GM19043 (cell line): ENCODE measurements at regions not wholly inside any gene's neighbourhood (a gene's known extent, or its start where the extent isn't known, plus 50 kb on each side); places are given as distances from the start of the nearest gene placed in this dataset.
A peak's percentile ranks its signal among the peaks of the same experiment; 100 is the strongest.

Source experiments
- ATAC-seq: cut with Tn5 transposase; IDR thresholded peaks from one replicate; pipeline ENCODE4 v1.9.1; 2021; ENCODE audit warnings: low read depth; ENCODE audit not compliant: unreplicated experiment

DNA sequence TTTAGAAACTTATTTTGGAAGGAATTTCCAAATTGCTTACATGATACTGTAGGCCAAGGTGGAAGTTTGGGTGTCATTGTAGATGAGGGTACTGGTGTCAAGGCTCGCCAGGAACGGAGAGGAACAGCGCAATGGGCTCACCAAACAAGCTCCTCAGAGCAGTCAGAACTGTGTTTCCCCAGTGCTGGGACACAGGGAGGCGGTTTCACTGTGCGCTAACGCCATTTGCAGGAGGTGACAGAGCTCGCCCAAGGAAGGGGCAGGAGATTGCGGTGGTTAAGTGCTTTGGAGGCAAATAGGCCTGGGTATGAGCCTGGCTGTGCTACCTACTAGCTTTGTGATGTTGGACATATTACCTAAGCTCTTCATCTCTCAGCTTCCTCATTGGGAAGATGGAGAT is 57.3 kb downstream of the HHEX start:
- ATAC-seq: no peak

DNA sequence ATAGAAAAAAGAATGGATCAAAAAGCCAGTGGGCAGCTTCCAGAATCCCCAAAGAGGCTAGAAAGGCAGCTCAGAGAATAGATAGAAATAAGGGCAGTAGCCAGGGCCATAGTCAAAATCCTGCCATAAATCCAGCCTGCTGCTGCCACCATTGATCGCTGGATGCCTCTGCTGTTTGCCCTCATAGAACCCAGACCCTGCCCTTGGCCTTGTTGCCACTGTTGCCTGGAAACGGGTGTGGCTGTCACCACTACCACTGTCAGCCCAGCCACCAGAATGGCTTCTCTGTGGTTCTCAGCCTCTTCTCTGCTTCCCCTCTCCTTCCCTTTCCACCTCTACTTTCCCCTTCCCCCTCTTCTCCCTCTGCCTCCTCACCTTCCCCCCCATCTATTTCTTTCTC is 57.8 kb downstream of the HHEX start:
- no peak for ATAC-seq

DNA sequence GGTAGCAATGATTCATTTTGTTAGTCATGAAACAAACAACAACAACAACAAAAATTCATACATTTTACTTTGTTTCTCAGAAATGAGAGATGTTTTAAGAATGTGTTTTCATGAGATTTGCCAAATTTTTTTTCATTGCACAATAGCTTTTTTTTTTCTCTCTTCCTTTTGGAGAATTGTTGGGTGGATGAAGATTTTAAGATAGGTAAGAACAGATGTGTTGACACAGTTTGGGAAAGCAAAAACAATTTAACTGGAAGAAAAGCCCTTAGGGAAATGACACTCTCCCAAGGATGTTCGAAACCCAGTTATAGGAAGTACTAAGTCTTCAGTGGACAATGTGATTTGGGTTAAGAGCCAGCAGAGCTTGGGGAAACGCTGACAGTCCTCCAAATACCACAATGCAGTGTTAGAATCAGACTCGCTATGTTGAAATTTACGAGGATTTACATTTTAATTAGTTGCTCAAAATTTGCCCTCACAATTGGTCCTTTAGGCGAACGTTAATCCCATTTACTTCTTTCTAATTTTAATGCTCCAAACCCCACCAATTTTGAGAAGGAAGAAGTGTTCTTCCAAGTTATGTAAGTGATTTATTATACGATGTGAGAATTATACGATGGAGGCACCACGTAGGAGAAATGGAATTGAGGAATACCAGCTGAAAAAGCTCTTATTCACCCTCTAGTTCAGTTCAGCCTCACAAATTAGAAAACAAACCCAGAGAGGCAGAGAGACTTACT is 61.2 kb downstream of the HHEX start:
- ATAC-seq: no peak

DNA sequence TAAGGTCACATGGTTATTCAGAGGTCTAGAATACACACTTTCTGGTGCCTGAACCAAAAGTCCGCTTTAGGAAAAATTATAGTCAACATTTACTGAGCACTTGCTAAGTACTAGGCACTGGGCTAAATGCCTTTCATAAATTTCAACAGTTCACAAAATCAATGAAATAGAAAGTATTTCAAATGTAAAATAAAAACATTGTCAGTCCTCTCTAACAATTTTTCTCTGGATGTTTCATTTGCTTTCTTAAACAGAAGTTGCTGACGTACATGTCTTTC is 61.7 kb downstream of the HHEX start:
- no peak for ATAC-seq

DNA sequence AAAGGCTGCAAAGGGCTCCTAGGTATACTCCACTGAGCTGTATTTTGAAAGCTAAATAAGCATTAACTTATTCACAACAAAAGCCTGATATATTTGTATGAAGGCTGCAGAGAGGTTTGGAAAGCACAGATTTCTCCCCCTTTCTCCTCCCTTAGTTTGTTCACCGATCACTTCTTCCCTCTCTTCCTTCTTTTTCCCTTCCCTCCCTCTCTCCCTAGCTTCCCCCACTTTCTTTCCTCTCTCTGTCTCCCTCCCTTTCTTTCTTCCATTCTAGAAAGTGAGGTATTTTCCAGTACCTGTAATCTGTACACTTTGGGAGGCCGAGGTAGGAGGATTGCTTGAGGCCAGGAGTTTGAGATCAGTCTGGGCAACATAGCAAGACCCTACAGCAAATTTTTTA is 62.1 kb downstream of the HHEX start:
- no peak for ATAC-seq

GRCh38 chr10:92753865-92754264 is 64.1 kb downstream of the HHEX start:
- no peak for ATAC-seq

- no peak for ATAC-seq
Observed at GRCh38 chr10:92755725-92756124, 66.0 kb downstream of the HHEX start.

GRCh38 chr10:92756201-92757065 is 66.7 kb downstream of the HHEX start:
- ATAC-seq: peak; percentile 73

- ATAC-seq: peak; percentile 67
Observed at GRCh38 chr10:92757066-92757710, 67.4 kb downstream of the HHEX start.

- ATAC-seq: no peak
Observed at GRCh38 chr10:92757711-92758104, 68.0 kb downstream of the HHEX start.

DNA sequence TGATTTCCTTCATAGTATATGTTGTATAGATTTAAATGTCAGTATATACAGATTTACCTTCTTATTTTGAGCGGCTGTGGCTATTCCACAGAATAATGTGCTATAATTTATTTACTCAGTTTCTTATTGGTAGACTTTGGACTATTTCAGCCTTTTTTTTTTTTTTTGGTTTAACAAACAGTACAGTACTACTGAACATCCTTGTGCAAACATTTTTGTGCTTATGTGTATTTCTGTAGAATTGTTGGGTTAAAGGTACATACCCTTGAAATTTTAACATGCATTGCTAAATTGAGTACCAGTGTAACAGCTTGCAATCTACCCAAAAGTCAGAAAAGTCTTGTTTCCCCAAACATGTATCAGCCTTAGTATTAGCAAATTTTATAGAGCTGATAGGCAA is 68.8 kb downstream of the HHEX start:
- no peak for ATAC-seq

- no peak for ATAC-seq
Observed at GRCh38 chr10:92760609-92761008, 70.9 kb downstream of the HHEX start.

DNA sequence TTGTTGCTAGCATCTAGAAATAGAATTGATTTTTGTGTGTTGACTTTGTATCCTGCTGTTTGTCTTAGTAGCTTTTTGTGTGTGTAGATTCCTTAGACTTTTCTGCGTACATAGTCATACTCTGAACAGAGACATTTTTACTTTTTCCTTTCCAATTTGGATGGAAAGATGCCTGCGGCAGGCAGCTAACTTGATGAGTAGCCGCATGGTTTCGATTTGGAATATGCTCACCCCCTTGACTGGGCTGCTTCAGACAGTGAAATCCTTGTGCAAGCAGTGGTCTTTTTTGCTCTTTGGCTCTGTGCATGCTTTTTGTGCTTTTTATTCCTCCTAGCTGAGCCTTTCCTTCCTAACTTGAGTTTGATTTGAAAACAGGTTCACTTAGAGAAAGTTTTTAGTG is 71.8 kb downstream of the HHEX start:
- no peak for ATAC-seq

DNA sequence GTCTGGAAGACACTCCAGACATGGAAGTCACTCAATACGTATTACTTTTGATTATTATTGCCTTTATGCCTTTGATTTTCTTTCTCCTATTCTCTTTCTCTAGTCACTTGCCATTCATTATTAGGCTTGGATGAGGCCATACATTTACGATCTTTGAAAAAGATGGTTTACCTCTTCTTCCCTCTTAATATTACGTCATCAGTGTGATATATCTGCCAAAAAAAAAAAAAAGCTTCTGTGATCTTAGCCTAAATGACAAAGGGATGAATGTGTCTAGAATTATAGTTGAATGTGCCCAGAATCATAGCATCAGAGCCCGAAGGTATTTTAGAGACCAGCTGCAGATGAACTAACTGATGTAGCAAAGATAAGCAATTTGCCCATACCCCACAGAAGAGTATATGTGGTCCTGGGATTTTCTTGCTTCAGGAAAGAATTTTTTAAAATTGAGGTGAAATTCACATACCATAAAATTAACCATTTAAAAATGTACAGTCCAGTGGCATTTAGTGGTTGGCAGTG is 73.9 kb downstream of the HHEX start:
- ATAC-seq: no peak

DNA sequence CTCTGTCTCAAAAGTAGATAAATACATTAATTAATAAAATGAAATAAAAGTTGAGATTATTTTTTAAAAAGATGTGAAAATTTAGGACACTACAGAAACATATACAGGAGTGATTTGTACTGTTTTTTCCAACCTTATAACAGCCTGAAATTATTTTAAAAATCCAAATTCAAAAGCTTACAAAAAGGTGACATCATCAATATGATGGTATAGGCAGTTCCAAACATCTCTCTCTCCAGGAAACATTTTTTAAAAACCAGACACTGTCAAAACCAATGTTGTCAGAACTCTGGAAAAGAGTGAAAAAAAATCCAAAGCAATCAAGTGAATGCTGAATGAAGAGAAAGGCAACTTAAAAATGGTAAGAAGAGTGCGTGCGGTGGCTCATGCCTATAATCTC is 76.7 kb downstream of the HHEX start:
- no peak for ATAC-seq

- ATAC-seq: no peak
Observed at GRCh38 chr10:92768104-92768503, 78.3 kb downstream of the HHEX start.

DNA sequence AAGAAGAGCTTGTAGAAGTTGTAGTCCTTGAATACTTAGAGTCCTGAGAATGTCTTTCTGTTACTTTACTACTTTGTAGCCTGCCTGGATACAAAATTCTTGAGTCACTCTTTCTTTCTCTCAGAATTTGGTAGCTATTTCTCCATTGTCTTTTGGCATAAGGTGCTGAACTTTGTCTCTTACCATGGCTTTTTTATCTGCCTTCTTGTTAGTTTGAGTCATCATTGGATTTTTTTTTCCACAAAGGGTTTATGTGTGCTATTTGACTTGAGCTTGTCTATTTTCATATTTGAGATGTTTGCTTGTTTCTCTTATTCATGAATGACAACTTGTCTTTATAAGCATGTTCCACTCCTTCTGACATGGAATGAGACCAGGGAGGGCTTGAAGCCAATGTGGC is 74.5 kb upstream of the EXOC6 start:
- ATAC-seq: no peak

- no peak for ATAC-seq
Observed at GRCh38 chr10:92778091-92778490, 70.2 kb upstream of the EXOC6 start.

DNA sequence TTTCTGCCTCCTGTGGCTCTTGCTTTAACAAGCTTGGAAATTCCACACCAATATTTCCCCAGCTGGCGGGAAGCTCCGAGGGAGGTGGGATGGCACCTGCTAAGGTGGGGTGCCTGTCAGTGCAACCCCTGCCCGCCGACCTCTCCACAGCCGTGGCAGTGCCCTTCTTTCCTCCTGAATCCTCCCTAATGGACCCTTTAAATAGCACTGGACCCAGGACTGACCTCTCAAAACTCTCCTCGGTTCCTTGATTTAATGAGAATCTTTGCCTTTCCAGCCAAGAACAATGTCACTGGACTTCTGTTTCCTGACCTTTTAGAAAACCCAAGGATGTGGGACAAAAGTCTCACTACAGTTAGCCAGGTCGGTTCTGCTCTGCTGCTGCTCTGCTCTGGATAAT is 63.2 kb upstream of the EXOC6 start:
- ATAC-seq: no peak

- ATAC-seq: no peak
Observed at GRCh38 chr10:92787557-92788152, 60.7 kb upstream of the EXOC6 start.

DNA sequence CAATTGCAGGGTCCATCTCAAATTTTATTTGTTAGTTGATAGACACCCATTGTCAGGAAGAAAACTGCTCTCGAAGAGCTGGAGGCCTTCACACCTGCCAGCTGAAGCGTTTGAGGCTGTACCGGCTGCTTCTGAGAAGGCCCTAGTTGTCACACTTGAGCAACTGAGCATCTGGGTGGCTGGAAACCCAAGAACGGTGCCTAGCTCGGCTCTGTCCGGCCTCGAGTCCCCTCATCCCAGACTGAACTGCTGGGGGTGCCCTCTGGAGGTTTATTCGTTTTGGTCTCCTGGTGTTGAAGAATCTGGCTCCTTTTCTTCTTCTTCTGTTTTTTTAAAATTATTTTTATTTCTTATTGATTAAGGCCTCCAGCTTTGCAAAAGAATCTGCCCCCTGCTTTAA is 59.3 kb upstream of the EXOC6 start:
- no peak for ATAC-seq
